Endothelial cell of umbilical vein (primary cell): ENCODE measurements at regions not wholly inside any gene's neighbourhood (a gene's known extent, or its start where the extent isn't known, plus 50 kb on each side); places are given as distances from the start of the nearest gene placed in this dataset.

ENCODE experiments used
- BruUV-seq: library from RNA; stranded (reverse); fragments of 400-500 nt; replicated peaks from 2 replicates; lab custom pipeline; 2021; lab: Mats Ljungman, UMichigan
- CTCF ChIA-PET: fragments of 300-600, 350-600 bp; sonication (Branson Sonifier 250); formaldehyde crosslinking; loops from one replicate; lab custom pipeline; 2021; ENCODE audit warnings: antibody characterized with exemption, inconsistent platforms; lab: Charles Lee
- POLR2A ChIA-PET: fragments of 300-600, 350-600 bp; sonication (Branson Sonifier 250); formaldehyde crosslinking; loops from one replicate; lab custom pipeline; 2021; ENCODE audit warnings: antibody characterized with exemption, inconsistent platforms; lab: Charles Lee
- DNase-seq: peaks from one replicate; pipeline ENCODE4 v3.0.0-alpha.2; 2011; ENCODE audit warnings: low read depth, low spot score
- FAIRE-seq: peaks from 2 replicates; lab custom pipeline; 2011; peaks lifted over from hg19 to GRCh38; lab: Jason Lieb, UNC
- H2AFZ ChIP-seq: 2 replicates; pipeline ENCODE4 v1.6.0; 2012; ENCODE audit warnings: low read depth, low read length, control low read depth, inconsistent platforms
- H3K27ac ChIP-seq: 2 replicates; pipeline ENCODE4 v1.5.1; 2011; ENCODE audit warnings: low read depth, mild to moderate bottlenecking, control low read depth, low read length, moderate library complexity; ENCODE audit not compliant: insufficient read depth
- H3K27me3 ChIP-seq, 2 experiments: 2 replicates each; pipeline versions ENCODE4 v1.6.0 to v1.6.1; 2011; ENCODE audit warnings: low read length in 2 of 2, mixed read lengths in 1 of 2; ENCODE audit not compliant: control insufficient read depth in 2 of 2, insufficient read depth in 2 of 2
- H3K36me3 ChIP-seq, 2 experiments: 2 replicates in 1 of 2; 3 replicates in 1 of 2; pipeline ENCODE4 v1.5.1; 2011; ENCODE audit warnings: low read length in 2 of 2, mild to moderate bottlenecking in 1 of 2, moderate library complexity in 1 of 2; ENCODE audit not compliant: control insufficient read depth in 2 of 2, insufficient read depth in 2 of 2; ENCODE audit errors: extremely low read depth in 1 of 2
- H3K4me1 ChIP-seq: 3 replicates; pipeline ENCODE4 v1.5.1; 2011; ENCODE audit warnings: mild to moderate bottlenecking, low read length; ENCODE audit not compliant: control insufficient read depth, insufficient read depth; ENCODE audit errors: extremely low read depth
- H3K4me2 ChIP-seq: 2 replicates; pipeline ENCODE4 v1.6.1; 2011; ENCODE audit warnings: low read length, control low read depth, mixed read lengths; ENCODE audit not compliant: insufficient read depth
- H3K4me3 ChIP-seq, 3 experiments: fragments of 200-600 bp in 1 of 3; sonication (generic), shearing (Covaris generic) in 1 of 3; replicated peaks in 1 of 3; 2 replicates each; pipeline ENCODE4 v1.5.1; 2011 to 2016; ENCODE audit warnings: control low read depth in 3 of 3, low read length in 3 of 3, mild to moderate bottlenecking in 2 of 3, inconsistent platforms in 1 of 3, low read depth in 1 of 3, moderate library complexity in 1 of 3; ENCODE audit not compliant: insufficient read depth in 1 of 3
- H3K79me2 ChIP-seq: 2 replicates; pipeline ENCODE4 v1.6.0; 2012; ENCODE audit warnings: low read length, inconsistent platforms; ENCODE audit not compliant: control insufficient read depth, insufficient read depth
- H3K9ac ChIP-seq: replicated peaks from 2 replicates; pipeline ENCODE3; 2011; ENCODE audit warnings: low read length, control low read depth; ENCODE audit not compliant: insufficient read depth; ENCODE audit errors: extremely low read depth
- H3K9me1 ChIP-seq: replicated peaks from 3 replicates; pipeline ENCODE4 v1.6.0; 2011; ENCODE audit warnings: mild to moderate bottlenecking, low read length; ENCODE audit not compliant: control insufficient read depth, insufficient read depth; ENCODE audit errors: extremely low read depth
- H3K9me3 ChIP-seq: replicated peaks from 2 replicates; pipeline ENCODE4 v1.5.1; 2012; ENCODE audit warnings: low read length, inconsistent platforms; ENCODE audit not compliant: control insufficient read depth, insufficient read depth
- H4K20me1 ChIP-seq: replicated peaks from 2 replicates; pipeline ENCODE3; 2011; ENCODE audit warnings: mild to moderate bottlenecking, low read length; ENCODE audit not compliant: control insufficient read depth, insufficient read depth; ENCODE audit errors: extremely low read depth
- CTCF ChIP-seq, 2 donors: IDR thresholded peaks; 1 replicate in 1 of 2; 2 replicates in 1 of 2; pipeline ENCODE4 v1.5.1; 2011; ENCODE audit warnings: low read length in 2 of 2, mild to moderate bottlenecking in 2 of 2, moderate library complexity in 2 of 2, control low read depth in 1 of 2, inconsistent platforms in 1 of 2, low read depth in 1 of 2; ENCODE audit not compliant: insufficient read depth in 1 of 2; ENCODE audit errors: extremely low read depth in 1 of 2
- EZH2 ChIP-seq: IDR thresholded peaks from 2 replicates; pipeline ENCODE4 v1.6.1; 2012; ENCODE audit warnings: borderline replicate concordance, low read depth, mild to moderate bottlenecking, moderate library complexity, low read length, inconsistent platforms; ENCODE audit not compliant: severe bottlenecking
- FOS ChIP-seq: IDR thresholded peaks from 2 replicates; pipeline ENCODE4 v1.6.1; 2011; ENCODE audit warnings: mild to moderate bottlenecking, low read length, moderate library complexity, borderline replicate concordance; ENCODE audit not compliant: insufficient read depth
- GATA2 ChIP-seq: IDR thresholded peaks from 2 replicates; pipeline ENCODE4 v1.7.0; 2011; ENCODE audit warnings: low read depth, mild to moderate bottlenecking, moderate library complexity, mixed read lengths, low read length; ENCODE audit not compliant: insufficient read length, insufficient read depth
- JUN ChIP-seq: IDR thresholded peaks from 2 replicates; pipeline ENCODE4 v1.6.1; 2011; ENCODE audit warnings: borderline replicate concordance, low read depth; ENCODE audit not compliant: insufficient read length, insufficient read depth
- MAX ChIP-seq: IDR thresholded peaks from 2 replicates; pipeline ENCODE4 v1.6.1; 2011; ENCODE audit not compliant: insufficient read depth, insufficient read length
- MYC ChIP-seq: IDR thresholded peaks from one replicate; pipeline ENCODE4 v1.6.1; 2011; ENCODE audit warnings: mild to moderate bottlenecking, low read depth, low read length
- POLR2A ChIP-seq: IDR thresholded peaks from 2 replicates; pipeline ENCODE4 v1.6.1; 2012; ENCODE audit warnings: low read depth, mild to moderate bottlenecking, control low read depth, low read length
- POLR2AphosphoS5 ChIP-seq: IDR thresholded peaks from 2 replicates; pipeline ENCODE4 v1.6.1; 2012; ENCODE audit warnings: low read depth, mild to moderate bottlenecking, control low read depth, low read length, moderate library complexity; ENCODE audit not compliant: insufficient read depth
- dilution Hi-C: fragments of 300-500 bp; cut with MboI; formaldehyde crosslinking; loops from one replicate; pipeline ENCODE4 v1.15.0; 2019; ENCODE audit warnings: low sequenced_read_pairs; ENCODE audit not compliant: extremely low pct_ligation_motif_present
- intact Hi-C: fragments of 100-400 bp; cut with micrococcal nuclease; formaldehyde crosslinking; loops from one replicate; pipeline ENCODE4 v1.10.0; 2022

GRCh38 chr13:111551204-111551820, 230.9 kb downstream of the TEX29 start:
- Histone ChIP-seq H2AFZ (no peak overlapping the region), H3K4me2 (no peak overlapping the region), H3K9me1 (no peaks in the 10 kb centered on the region), H3K4me1 (no peaks in the 10 kb centered on the region), H3K4me3 (no peak overlapping the region), H3K9ac (no peak overlapping the region), H3K27me3 (no peaks in the 10 kb centered on the region), H3K36me3 (no peaks in the 10 kb centered on the region), H3K79me2 (no peaks in the 10 kb centered on the region), H3K27ac (no peak overlapping the region), H4K20me1 (no peaks in the 10 kb centered on the region), H3K9me3 (no peaks in the 10 kb centered on the region)
- dilution Hi-C loops = no loop called here
- BruUV-seq = no TSS peak
- POLR2A ChIA-PET = no interaction called here
- FAIRE-seq = no peak
- no peak for DNase-seq
- TF ChIP-seq CTCF (IDR thresholded peaks at IDR 0.05; ENCODE audit: extremely low read depth in 1 of 2, insufficient read depth in 1 of 2, low read depth in 1 of 2, low read length in 2 of 2) (no peak), MYC (no peak), MAX (no peak), FOS (no peak), EZH2 (no peak), GATA2 (no peak), JUN (no peak), POLR2A (no peak), POLR2AphosphoS5 (no peak)
- intact Hi-C loops = no loop called here
- CTCF ChIA-PET = no interaction called here
